ENCODE measurements at regions not wholly inside any gene's neighbourhood (a gene's known extent, or its start where the extent isn't known, plus 50 kb on each side); places are given as distances from the start of the nearest gene placed in this dataset.

GRCh38 chr20:48017992-48018391 is 232.7 kb upstream of the SULF2 start:
- TF ChIP-seq GABPA (IDR thresholded peaks at IDR 0.05; ENCODE audit: low read depth) (no peak), POLR2AphosphoS5 (IDR thresholded peaks at IDR 0.05; ENCODE audit: low read depth) (no peak), SPI1 (IDR thresholded peaks at IDR 0.05; ENCODE audit: borderline replicate concordance, low read depth) (no peak), REST (IDR thresholded peaks at IDR 0.05; ENCODE audit: insufficient replicate concordance, low read depth) (no peak)
- Histone ChIP-seq H3K4me3 (replicated peaks; ENCODE audit: insufficient read depth, low read length) (no peak overlapping the region), H3K27ac (replicated peaks) (no peak overlapping the region), H3K27me3 (ENCODE audit: insufficient read depth, poor library complexity, severe bottlenecking) (no peaks in the 10 kb centered on the region)
- DNase-seq (ENCODE audit: low read depth in 1 of 2, low spot score in 1 of 2), result no peak

GRCh38 chr20:48017509-48017908 is 232.2 kb upstream of the SULF2 start:
- DNase-seq (ENCODE audit: low read depth in 1 of 2, low spot score in 1 of 2), result no peak
- no peak overlapping the region for H3K27ac ChIP-seq (replicated peaks)
- no peak overlapping the region for H3K4me3 ChIP-seq (replicated peaks; ENCODE audit: insufficient read depth, low read length)
- no peak for TF ChIP-seq REST (IDR thresholded peaks at IDR 0.05; ENCODE audit: insufficient replicate concordance, low read depth)
- no peak for TF ChIP-seq CTCF (IDR thresholded peaks at IDR 0.05; ENCODE audit: insufficient read depth, low read length)
- no peak for TF ChIP-seq SPI1 (IDR thresholded peaks at IDR 0.05; ENCODE audit: borderline replicate concordance, low read depth)
- no peak for TF ChIP-seq GABPA (IDR thresholded peaks at IDR 0.05; ENCODE audit: low read depth)
- TF ChIP-seq POLR2AphosphoS5 (IDR thresholded peaks at IDR 0.05; ENCODE audit: low read depth), result no peak
- H3K27me3 ChIP-seq (ENCODE audit: insufficient read depth, poor library complexity, severe bottlenecking), result no peaks in the 10 kb centered on the region

GRCh38 chr20:48015943-48016723 is 230.9 kb upstream of the SULF2 start:
- no peaks in the 10 kb centered on the region for H3K27me3 ChIP-seq (ENCODE audit: insufficient read depth, poor library complexity, severe bottlenecking)
- no peak overlapping the region for H3K4me3 ChIP-seq (replicated peaks; ENCODE audit: insufficient read depth, low read length)
- no peak for DNase-seq (ENCODE audit: low read depth in 1 of 2, low spot score in 1 of 2)
- no peak overlapping the region for H3K27ac ChIP-seq (replicated peaks)
- TF ChIP-seq GABPA (IDR thresholded peaks at IDR 0.05; ENCODE audit: low read depth), result no peak
- TF ChIP-seq SPI1 (IDR thresholded peaks at IDR 0.05; ENCODE audit: borderline replicate concordance, low read depth), result no peak
- no peak for TF ChIP-seq REST (IDR thresholded peaks at IDR 0.05; ENCODE audit: insufficient replicate concordance, low read depth)
- TF ChIP-seq POLR2AphosphoS5 (IDR thresholded peaks at IDR 0.05; ENCODE audit: low read depth), result no peak
- TF ChIP-seq CTCF (IDR thresholded peaks at IDR 0.05; ENCODE audit: insufficient read depth, low read length), result no peak
